NCI-H2171 treated with DMSO at 0.1 percent for 48 hours (cell line): ENCODE measurements at regions not wholly inside any gene's neighbourhood (a gene's known extent, or its start where the extent isn't known, plus 50 kb on each side); places are given as distances from the start of the nearest gene placed in this dataset.
"Not testable (repeated sequence)": the region's sequence is repeated elsewhere in the genome, so short reads cannot be mapped to it uniquely, and the experiment has no call there.

ENCODE experiments used
- DNase-seq: peaks from one replicate; lab custom pipeline; 2025; lab: John Stamatoyannopoulos, UW

- no peak for DNase-seq
Measured at GRCh38 chr1:81220614-81221071, 580.1 kb upstream of the ADGRL2 start.

- no peak for DNase-seq
Measured at GRCh38 chr1:81217058-81217457, 583.7 kb upstream of the ADGRL2 start.

GRCh38 chr1:81213279-81213678 lies 587.5 kb upstream of the ADGRL2 start:
- no peak for DNase-seq

- no peak for DNase-seq
Measured at GRCh38 chr1:81209461-81209860, 591.3 kb upstream of the ADGRL2 start.

GRCh38 chr1:81208441-81208840 lies 592.3 kb upstream of the ADGRL2 start:
- no peak for DNase-seq

GRCh38 chr1:81205956-81206355 lies 594.8 kb upstream of the ADGRL2 start:
- no peak for DNase-seq

GRCh38 chr1:81201779-81202178 lies 599.0 kb upstream of the ADGRL2 start:
- DNase-seq, result no peak

- DNase-seq, result no peak
Measured at GRCh38 chr1:81197591-81197990, 603.1 kb upstream of the ADGRL2 start.

- DNase-seq, result no peak
Measured at GRCh38 chr1:81192647-81193642, 607.8 kb upstream of the ADGRL2 start.

- no peak for DNase-seq
Measured at GRCh38 chr1:81190003-81190402, 610.7 kb upstream of the ADGRL2 start.

- DNase-seq, result no peak
Measured at GRCh38 chr1:81187635-81188034, 613.1 kb upstream of the ADGRL2 start.

- no peak for DNase-seq
Measured at GRCh38 chr1:81186261-81186660, 614.5 kb upstream of the ADGRL2 start.

GRCh38 chr1:81183553-81183952 lies 617.2 kb upstream of the ADGRL2 start:
- DNase-seq, result no peak

- no peak for DNase-seq
Measured at GRCh38 chr1:81183051-81183450, 617.7 kb upstream of the ADGRL2 start.

GRCh38 chr1:81179242-81179641 lies 621.5 kb upstream of the ADGRL2 start:
- DNase-seq, result no peak

- not testable (repeated sequence) for DNase-seq
Measured at GRCh38 chr1:81178431-81179093, 622.2 kb upstream of the ADGRL2 start.

GRCh38 chr1:81174811-81175476 lies 625.8 kb upstream of the ADGRL2 start:
- DNase-seq, result no peak

GRCh38 chr1:81174052-81174451 lies 626.7 kb upstream of the ADGRL2 start:
- DNase-seq, result no peak

- no peak for DNase-seq
Measured at GRCh38 chr1:81172483-81172882, 628.3 kb upstream of the ADGRL2 start.

GRCh38 chr1:81170721-81171120 lies 630.0 kb upstream of the ADGRL2 start:
- no peak for DNase-seq

GRCh38 chr1:81165963-81166362 lies 634.8 kb upstream of the ADGRL2 start:
- no peak for DNase-seq

GRCh38 chr1:81160696-81161095 lies 640.0 kb upstream of the ADGRL2 start:
- DNase-seq, result no peak

- no peak for DNase-seq
Measured at GRCh38 chr1:81158592-81158991, 642.1 kb upstream of the ADGRL2 start.
